Islet precursor cell (in vitro differentiated cells): ENCODE measurements at regions not wholly inside any gene's neighbourhood (a gene's known extent, or its start where the extent isn't known, plus 50 kb on each side); places are given as distances from the start of the nearest gene placed in this dataset.

Source experiments
- DNase-seq: peaks from one replicate; pipeline ENCODE4 v3.0.0-alpha.2; 2018

- no peak for DNase-seq
Observed at GRCh38 chr5:71953866-71954265, 153.4 kb upstream of the MAP1B start.

GRCh38 chr5:71954329-71954728 lies 152.9 kb upstream of the MAP1B start:
- DNase-seq: no peak

GRCh38 chr5:71955723-71956122 lies 151.6 kb upstream of the MAP1B start:
- DNase-seq: peak; percentile 61

GRCh38 chr5:71957292-71957898 lies 149.9 kb upstream of the MAP1B start:
- DNase-seq: no peak

GRCh38 chr5:71960195-71960594 lies 147.1 kb upstream of the MAP1B start:
- DNase-seq: no peak

- no peak for DNase-seq
Observed at GRCh38 chr5:71961786-71962185, 145.5 kb upstream of the MAP1B start.

- no peak for DNase-seq
Observed at GRCh38 chr5:71969460-71969859, 137.8 kb upstream of the MAP1B start.

- DNase-seq: no peak
Observed at GRCh38 chr5:71971862-71972261, 135.4 kb upstream of the MAP1B start.

GRCh38 chr5:71972777-71973473 lies 134.3 kb upstream of the MAP1B start:
- peak; percentile 70 for DNase-seq

- no peak for DNase-seq
Observed at GRCh38 chr5:71973563-71973962, 133.7 kb upstream of the MAP1B start.

- no peak for DNase-seq
Observed at GRCh38 chr5:71974165-71974564, 133.1 kb upstream of the MAP1B start.

GRCh38 chr5:71974622-71975021 lies 132.7 kb upstream of the MAP1B start:
- DNase-seq: no peak

GRCh38 chr5:71976449-71976848 lies 130.8 kb upstream of the MAP1B start:
- no peak for DNase-seq

- DNase-seq: no peak
Observed at GRCh38 chr5:71977311-71977710, 130.0 kb upstream of the MAP1B start.

- DNase-seq: no peak
Observed at GRCh38 chr5:71978216-71978615, 129.1 kb upstream of the MAP1B start.

- DNase-seq: no peak
Observed at GRCh38 chr5:71982717-71983395, 124.4 kb upstream of the MAP1B start.

GRCh38 chr5:71986101-71986500 lies 121.2 kb upstream of the MAP1B start:
- no peak for DNase-seq

GRCh38 chr5:71988808-71989207 lies 118.5 kb upstream of the MAP1B start:
- DNase-seq: no peak

- DNase-seq: no peak
Observed at GRCh38 chr5:71993600-71993999, 113.7 kb upstream of the MAP1B start.

GRCh38 chr5:71996789-71997188 lies 110.5 kb upstream of the MAP1B start:
- no peak for DNase-seq

- no peak for DNase-seq
Observed at GRCh38 chr5:71998746-71999145, 108.5 kb upstream of the MAP1B start.

GRCh38 chr5:72000707-72001106 lies 106.6 kb upstream of the MAP1B start:
- DNase-seq: no peak

GRCh38 chr5:72005671-72006070 lies 101.6 kb upstream of the MAP1B start:
- no peak for DNase-seq

GRCh38 chr5:72006361-72006760 lies 100.9 kb upstream of the MAP1B start:
- DNase-seq: no peak
